OCI-LY7 (cell line): ENCODE measurements at regions not wholly inside any gene's neighbourhood (a gene's known extent, or its start where the extent isn't known, plus 50 kb on each side); places are given as distances from the start of the nearest gene placed in this dataset.

Source experiments
- EZH2phosphoT487 ChIP-seq: fragments of 200-600 bp; sonication (generic); IDR thresholded peaks from 2 replicates; pipeline ENCODE4 v1.6.1; 2018; ENCODE audit warnings: low read depth, borderline replicate concordance, mild to moderate bottlenecking, mixed run types, antibody characterized with exemption, low read length, moderate library complexity, mixed read lengths
- TF ChIP-seq, protein P1 (sequence below): fragments of 200-600 bp; sonication (generic); conservative IDR thresholded peaks from 2 replicates; pipeline ENCODE4 v1.5.1; 2014; ENCODE audit warnings: mild to moderate bottlenecking, antibody characterized with exemption, low read length, moderate library complexity, mixed read lengths

DNA sequence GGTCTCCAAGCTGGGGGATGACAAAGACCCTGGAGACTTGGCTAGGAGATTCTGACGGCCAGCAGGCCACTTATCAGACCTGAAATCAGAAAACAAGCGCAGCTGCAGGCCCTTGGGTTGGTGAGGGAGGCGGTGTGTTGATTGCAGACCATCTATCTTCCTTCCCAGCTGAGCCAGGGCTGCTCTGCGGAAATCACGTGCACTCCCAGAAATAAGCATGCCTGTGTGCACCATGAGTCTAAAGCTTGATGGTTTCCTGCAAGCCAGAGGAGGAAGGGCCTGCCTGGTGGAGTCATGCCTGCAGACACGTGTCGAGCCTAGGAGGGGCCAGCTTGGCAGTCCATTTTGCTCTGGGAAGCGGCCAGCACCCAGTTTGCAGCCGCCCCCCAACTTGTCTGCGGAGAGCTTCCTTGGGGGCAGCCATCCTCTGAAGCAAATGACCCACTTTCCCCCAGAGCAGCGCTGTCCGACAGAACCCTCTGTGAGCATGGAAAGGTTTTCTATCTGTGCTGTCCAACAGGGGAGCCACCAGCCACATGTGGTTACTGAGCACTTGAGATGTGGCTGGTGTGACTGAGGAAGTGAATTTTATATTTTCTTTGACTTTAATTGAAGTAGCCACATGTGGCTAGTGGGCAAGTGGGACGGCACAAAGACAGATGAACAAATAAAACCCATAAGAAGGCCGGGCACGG is 175.7 kb upstream of the BCOR start:
- TF ChIP-seq, protein P1, sequence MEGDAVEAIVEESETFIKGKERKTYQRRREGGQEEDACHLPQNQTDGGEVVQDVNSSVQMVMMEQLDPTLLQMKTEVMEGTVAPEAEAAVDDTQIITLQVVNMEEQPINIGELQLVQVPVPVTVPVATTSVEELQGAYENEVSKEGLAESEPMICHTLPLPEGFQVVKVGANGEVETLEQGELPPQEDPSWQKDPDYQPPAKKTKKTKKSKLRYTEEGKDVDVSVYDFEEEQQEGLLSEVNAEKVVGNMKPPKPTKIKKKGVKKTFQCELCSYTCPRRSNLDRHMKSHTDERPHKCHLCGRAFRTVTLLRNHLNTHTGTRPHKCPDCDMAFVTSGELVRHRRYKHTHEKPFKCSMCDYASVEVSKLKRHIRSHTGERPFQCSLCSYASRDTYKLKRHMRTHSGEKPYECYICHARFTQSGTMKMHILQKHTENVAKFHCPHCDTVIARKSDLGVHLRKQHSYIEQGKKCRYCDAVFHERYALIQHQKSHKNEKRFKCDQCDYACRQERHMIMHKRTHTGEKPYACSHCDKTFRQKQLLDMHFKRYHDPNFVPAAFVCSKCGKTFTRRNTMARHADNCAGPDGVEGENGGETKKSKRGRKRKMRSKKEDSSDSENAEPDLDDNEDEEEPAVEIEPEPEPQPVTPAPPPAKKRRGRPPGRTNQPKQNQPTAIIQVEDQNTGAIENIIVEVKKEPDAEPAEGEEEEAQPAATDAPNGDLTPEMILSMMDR: no peak
- TF ChIP-seq EZH2phosphoT487: no peak
